ENCODE measurements at regions not wholly inside any gene's neighbourhood (a gene's known extent, or its start where the extent isn't known, plus 50 kb on each side); places are given as distances from the start of the nearest gene placed in this dataset.
"Not testable (repeated sequence)": the region's sequence is repeated elsewhere in the genome, so short reads cannot be mapped to it uniquely, and the experiment has no call there.

- no peak overlapping the region for H3K27ac ChIP-seq (ENCODE audit: low read depth)
- H3K4me2 ChIP-seq: no peak overlapping the region
- no peaks in the 10 kb centered on the region for H3F3A ChIP-seq (replicated peaks; ENCODE audit: low read depth)
- Mint-ChIP-seq H3K36me3 (ENCODE audit: low read depth) (no peaks in the 10 kb centered on the region), H3K27me3 (ENCODE audit: insufficient read depth, low read depth, poor library complexity) (no peaks in the 10 kb centered on the region), H3K4me1 (peaks cover 8% of the 10 kb centered on the region; the same call in 1 of the 3 replicates), H3K27ac (no peak overlapping the region), H3K4me3 (no peak overlapping the region), H3K9me3 (peaks cover 2% of the 10 kb centered on the region; the same call in 2 of the 3 replicates)
- no peaks in the 10 kb centered on the region for H3K27me3 ChIP-seq (ENCODE audit: insufficient read depth)
- no peaks in the 10 kb centered on the region for H3K36me3 ChIP-seq (ENCODE audit: insufficient read depth)
- no peaks in the 10 kb centered on the region for H3K79me2 ChIP-seq (replicated peaks; ENCODE audit: insufficient read depth)
- peak; percentile 49 for ATAC-seq
- H4K20me1 ChIP-seq (replicated peaks; ENCODE audit: insufficient read depth): no peaks in the 10 kb centered on the region
- H2AFZ ChIP-seq: no peak overlapping the region
- H3K4me1 ChIP-seq (ENCODE audit: insufficient read depth): no peaks in the 10 kb centered on the region
- no peak overlapping the region for H3K4me3 ChIP-seq
- DNase-seq (ENCODE audit: low spot score): peak; percentile 29
- no peaks in the 10 kb centered on the region for H3K9me2 ChIP-seq (ENCODE audit: insufficient read depth)
- no peak for TF ChIP-seq ETS1 (IDR thresholded peaks at IDR 0.05)
- peak in 1 of 2 experiments; percentile 23; a peak in 2 of 4 replicates for TF ChIP-seq CTCF (conservative IDR thresholded peaks at IDR 0.05; ENCODE audit: low read depth in 2 of 2)
- TF ChIP-seq EZH2phosphoT487 (IDR thresholded peaks at IDR 0.05; ENCODE audit: unreplicated experiment): no peak
- no peak for TF ChIP-seq REST (IDR thresholded peaks at IDR 0.05; ENCODE audit: unreplicated experiment)
- no peak for TF ChIP-seq JUNB (IDR thresholded peaks at IDR 0.05; ENCODE audit: unreplicated experiment)
- TF ChIP-seq EZH2 (IDR thresholded peaks at IDR 0.05; ENCODE audit: low read depth, unreplicated experiment): no peak
- no peak for TF ChIP-seq ZNF462 (CRISPR knock-in tag; IDR thresholded peaks at IDR 0.05)
- TF ChIP-seq POLR2AphosphoS5 (IDR thresholded peaks at IDR 0.05; ENCODE audit: low read depth): no peak
These were observed 620.0 kb upstream of the CCNG1 start for GRCh38 chr5:162817364-162817763.

GRCh38 chr5:162821664-162822063 is 615.7 kb upstream of the CCNG1 start:
- not testable (repeated sequence) for H3K4me3 ChIP-seq; H3K79me2 ChIP-seq (replicated peaks; ENCODE audit: insufficient read depth); H3K4me3 Mint-ChIP-seq; H3K9me2 ChIP-seq (ENCODE audit: insufficient read depth); H3K4me1 Mint-ChIP-seq; H3K36me3 ChIP-seq (ENCODE audit: insufficient read depth); H3K4me1 ChIP-seq (ENCODE audit: insufficient read depth); H3K27ac Mint-ChIP-seq; H3K9me3 Mint-ChIP-seq; H3K27me3 Mint-ChIP-seq (ENCODE audit: insufficient read depth, low read depth, poor library complexity); H3K4me2 ChIP-seq; H3K27ac ChIP-seq (ENCODE audit: low read depth); DNase-seq (ENCODE audit: low spot score); H3K36me3 Mint-ChIP-seq (ENCODE audit: low read depth); ATAC-seq; H4K20me1 ChIP-seq (replicated peaks; ENCODE audit: insufficient read depth); H3F3A ChIP-seq (replicated peaks; ENCODE audit: low read depth); H3K27me3 ChIP-seq (ENCODE audit: insufficient read depth)
- peak overlapping the region; percentile 38; the same call in 1 of the 2 replicates for H2AFZ ChIP-seq

Measured in GM23338 (cell line).